NCI-H2196 (cell line): ENCODE measurements at regions not wholly inside any gene's neighbourhood (a gene's known extent, or its start where the extent isn't known, plus 50 kb on each side); places are given as distances from the start of the nearest gene placed in this dataset.
"Not testable (repeated sequence)": the region's sequence is repeated elsewhere in the genome, so short reads cannot be mapped to it uniquely, and the experiment has no call there.

Experiments used
- DNase-seq: peaks from one replicate; lab custom pipeline; 2025; ENCODE audit not compliant: unreplicated experiment; lab: John Stamatoyannopoulos, UW

DNA sequence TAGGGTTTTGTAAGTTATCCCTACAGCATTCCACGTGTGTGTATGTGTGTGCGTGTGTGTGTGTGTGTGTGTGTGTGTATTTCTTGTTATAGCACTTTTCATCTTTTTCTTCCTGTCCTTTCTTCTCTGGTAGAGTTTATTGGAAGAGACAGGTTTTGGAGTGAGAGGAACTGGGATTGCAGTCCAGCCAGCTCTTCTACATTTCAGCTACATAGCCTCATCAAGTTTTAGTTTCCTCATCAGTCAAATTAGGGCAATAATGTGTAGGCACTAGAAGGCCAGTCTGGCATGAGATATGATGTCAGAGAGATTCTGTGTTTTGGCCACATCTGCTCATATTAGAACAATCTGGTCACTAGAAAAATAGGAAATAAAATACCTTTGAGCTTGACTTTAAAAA is 1283.5 kb upstream of the TENM4 start:
- DNase-seq, result no peak

DNA sequence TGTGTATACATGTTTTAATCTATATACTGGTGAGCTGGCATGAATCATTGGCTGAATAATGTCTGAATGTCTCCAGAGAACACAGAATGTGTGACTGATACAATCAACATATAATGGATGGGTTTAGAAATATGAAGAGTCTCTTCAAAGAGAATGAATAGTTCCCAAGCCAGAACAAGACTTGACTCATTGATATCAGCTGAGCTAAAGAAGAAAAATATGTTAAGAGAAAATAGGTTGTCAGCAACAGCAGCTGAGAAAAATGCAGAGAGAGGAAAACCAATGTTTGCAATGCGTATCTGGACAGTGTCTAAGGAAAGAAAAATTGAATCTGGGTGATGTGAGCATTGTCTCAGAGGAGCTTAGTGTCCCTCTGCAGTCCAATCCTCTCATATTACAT is 1281.8 kb upstream of the TENM4 start:
- DNase-seq, result no peak

DNA sequence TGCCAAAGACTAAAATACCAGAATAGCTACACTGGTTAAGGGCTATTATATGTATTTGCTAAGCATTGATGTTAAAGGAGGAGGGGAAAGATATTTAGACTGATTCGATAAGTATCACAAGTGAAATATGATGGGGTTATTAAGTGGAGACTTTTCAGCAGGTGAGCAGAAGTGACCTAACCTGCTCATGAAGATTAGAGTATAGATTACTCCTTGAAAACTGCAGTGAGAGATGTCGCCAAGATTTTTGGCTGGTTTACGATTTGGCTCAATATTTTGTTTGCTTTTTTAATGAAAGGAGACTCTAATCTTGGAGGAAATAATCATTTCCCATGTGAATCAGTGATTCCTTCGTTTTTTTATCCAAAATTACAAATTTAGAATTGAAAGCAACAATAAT is 1279.5 kb upstream of the TENM4 start:
- no peak for DNase-seq

DNA sequence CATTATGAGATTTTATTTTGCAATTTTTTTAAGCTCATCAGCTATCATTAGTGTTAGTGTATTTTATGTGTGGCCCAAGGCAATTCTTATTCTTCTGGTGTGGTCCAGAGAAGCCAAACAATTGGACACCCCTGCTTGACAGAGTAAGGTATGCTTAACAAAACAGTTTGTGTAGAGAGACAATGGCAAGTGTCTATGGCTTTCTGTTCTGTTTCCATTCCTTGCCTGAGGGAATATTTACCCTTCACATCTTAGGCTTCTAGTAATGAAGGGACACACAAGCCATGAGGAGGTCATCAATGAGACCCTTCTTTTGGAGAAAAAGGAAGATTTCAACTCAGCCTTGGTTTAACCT is 1278.4 kb upstream of the TENM4 start:
- no peak for DNase-seq

DNA sequence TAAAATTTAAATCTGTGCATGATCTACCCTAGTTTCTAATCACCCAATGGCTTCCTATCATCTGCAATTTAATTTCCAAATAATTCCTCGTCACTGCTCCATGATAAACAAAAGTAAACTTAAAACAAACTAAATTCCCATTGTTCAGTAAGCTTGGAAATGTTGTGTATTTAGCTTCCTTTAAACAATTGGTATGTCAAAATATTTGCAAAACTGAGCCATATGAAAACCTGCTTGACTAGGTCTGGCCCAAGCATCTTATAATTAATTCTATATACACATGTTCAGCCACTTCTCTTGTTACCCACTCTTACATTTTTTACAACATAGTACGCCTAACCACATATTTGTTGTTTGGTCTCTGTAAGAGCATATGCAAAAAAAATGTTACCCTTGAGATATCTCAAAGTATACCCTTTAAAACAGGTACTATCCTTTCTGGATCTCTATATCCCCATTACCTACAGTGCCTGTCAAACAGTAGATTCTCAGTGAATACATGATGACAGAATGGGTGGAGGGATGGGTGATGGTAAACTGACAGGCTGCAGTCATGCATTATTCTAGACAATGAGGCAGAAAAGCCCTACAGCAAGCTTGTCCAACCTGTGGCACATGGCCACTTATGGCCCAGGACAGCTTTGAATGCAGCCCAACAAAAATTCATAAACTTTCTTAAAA is 1277.9 kb upstream of the TENM4 start:
- no peak for DNase-seq

DNA sequence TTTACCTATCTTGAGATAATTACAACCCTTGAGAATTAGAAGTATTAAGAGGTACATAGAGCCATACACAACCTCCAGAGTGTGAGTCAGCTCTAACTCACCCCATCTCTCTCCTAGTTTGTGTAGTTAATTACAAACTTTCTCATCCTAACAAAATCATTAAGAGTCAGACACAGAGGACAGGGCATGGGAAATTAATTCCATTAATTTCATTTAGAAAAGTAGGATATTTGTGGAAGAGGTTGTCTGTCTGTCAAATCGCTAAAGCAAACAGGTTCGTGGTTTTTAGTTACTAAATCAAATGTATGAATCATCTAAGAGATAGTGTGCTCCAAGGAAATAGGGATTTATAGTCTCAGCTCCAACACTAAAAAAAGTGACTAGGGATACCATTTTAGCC is 1261.4 kb upstream of the TENM4 start:
- DNase-seq, result no peak

DNA sequence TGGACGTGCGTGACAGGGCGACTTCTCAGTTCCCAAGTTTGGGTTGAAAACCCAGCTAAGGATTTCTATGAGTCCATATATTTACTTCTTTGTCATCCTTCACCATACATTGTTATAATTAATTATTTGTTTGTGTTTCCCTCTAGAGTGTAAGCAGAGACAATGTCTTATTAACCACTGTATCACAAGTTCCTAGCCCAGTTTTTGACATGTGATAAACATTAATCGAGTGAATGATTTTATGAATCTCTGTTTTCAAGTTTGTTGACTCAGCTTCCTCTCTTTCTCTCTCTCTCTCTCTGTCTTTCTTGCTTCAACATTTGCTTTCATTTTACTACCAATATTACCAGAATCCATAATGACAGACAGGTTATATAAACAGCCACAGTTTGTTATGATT is 1259.6 kb upstream of the TENM4 start:
- DNase-seq, result no peak

DNA sequence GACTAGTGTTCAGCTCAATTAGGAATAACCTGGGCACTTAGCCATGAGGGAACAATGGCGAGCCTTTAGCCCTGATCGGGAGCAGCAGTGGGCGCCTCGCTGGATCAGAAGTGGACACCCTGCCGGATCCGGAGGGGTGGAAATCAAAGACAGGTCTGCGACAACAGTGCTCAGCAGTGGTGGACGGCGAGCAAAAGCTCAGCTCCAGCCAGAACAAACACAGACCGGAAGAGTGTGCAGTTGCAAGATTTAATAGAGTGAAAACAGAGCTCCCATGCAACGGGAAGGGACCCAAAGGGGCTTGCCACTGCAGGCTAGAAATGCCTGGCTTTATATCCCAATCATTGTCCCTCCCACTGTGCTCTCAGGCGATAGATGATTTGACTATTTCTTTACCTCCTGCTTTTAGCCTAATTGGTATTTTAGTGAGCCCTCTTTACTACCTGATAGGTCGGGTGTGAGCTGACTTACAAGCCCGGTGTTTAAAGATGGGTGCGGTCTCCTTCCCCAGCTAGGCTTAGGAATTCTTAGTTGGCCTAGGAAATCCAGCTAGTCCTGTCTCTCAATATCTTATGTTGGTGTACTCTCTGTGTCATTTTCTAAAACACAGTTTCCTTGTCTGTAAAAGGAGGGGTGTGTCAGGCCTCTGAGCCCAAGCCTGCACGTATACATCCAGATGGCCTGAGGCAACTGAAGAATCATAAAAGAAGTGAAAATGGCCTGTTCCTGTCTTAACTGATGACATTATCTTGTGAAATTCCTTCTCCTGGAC is 1258.8 kb upstream of the TENM4 start:
- not testable (repeated sequence) for DNase-seq

DNA sequence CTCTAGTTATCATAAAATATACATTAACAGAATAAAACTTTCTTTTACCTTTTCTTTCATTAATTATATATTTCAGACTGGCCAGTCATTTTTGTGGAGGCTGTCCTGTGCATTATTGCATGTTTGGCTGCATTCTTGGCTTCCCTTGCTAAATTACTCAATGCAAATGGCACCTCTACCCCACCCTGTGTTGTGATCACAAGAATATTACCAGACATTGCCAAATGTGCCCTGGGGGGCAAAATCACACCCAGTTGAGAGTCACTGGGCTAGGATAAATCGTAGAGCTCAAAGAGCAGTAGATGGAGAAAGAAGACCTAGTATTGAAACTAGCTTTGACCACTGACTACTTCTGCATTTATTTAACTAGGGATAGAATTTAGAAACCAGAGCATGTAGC is 1257.8 kb upstream of the TENM4 start:
- no peak for DNase-seq

DNA sequence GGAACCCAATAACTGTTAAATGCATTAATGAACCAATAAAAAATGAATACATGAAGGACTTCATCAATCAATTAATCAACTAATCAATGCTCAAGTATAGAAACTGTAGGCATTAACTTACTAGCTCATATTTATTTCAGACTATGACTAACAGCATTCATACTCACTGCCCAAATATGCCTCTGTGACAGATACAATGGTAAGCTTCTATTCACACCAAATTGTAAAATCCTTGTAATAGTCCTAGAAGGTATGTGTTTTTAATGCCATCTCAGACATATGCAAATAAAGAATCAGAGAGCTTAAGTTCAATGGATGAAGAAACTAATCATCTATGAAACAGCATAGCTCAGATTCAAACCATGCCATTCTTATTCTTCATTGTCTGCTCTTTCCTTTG is 1253.6 kb upstream of the TENM4 start:
- DNase-seq, result no peak

DNA sequence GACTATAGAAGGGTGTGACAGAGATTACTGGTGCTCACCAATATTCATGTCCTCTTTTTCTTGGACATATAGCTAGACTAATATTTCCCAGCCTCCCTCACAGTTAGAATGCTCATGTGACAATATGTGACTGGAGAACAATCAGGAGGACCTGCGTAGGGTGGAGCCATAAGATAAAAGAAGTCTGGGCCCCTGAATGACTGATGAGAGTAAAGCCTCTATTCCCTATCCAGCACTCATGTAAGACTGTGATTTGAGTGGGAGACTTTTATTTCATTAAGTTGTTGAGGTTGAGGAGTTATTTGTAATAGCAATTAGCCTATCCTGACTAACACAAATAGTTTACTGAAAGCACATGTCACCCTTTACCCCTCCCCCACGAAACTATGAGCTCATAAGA is 1247.1 kb upstream of the TENM4 start:
- no peak for DNase-seq

DNA sequence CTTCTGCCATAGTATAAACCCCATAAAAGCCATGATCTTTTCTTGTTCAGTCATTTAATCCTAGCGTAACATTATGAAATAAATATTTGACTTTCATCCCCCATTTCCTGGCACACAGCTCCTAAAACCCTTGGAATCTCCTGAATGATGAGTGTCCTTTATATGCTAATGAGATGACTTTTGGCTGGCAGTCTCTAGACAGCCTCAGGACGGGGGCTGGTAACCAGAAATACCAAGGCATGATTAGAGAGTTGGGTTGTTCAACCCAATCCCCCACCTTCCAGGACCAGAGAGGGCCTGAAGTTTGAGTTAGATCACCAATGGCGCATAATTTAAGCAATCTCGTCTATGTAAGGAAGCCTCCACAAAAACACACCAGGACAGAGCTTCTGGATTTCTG is 1246.1 kb upstream of the TENM4 start:
- no peak for DNase-seq

DNA sequence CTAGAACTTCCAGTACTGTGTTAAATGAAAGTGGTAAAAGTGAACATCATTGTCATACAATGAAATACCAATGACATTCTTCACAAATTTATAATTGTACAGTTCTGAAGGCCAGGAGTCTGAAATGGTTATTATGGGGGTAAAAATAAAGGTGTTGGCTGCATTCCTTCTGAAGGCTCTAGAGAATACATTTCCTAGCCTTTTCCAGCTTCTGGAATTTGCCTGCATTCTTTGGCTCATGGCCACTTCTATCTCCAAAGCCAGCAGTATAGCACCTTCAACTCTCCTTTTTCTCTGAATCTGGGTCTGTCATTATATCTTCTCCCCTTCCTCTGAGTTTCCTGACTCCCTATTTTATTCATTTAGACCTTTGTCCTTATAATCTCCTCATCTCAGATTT is 1232.7 kb upstream of the TENM4 start:
- no peak for DNase-seq

DNA sequence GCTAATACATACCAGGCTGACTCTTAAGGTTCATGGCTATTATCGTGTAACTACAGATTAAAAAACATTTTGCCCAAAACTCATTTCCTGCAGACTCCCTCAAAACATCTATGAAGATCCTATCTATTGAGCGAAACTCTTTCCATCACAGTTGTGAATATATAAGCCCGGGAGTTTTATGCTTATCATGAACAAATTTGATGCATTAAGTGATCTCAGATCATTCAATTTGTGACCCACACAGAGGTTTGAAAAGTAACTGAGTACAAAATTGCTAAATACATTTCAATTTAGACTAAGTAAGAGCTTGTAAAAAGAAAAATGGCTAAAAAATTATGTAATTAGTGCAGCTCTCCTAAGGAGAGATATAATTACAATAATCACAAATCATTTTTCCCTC is 1228.8 kb upstream of the TENM4 start:
- DNase-seq, result no peak

DNA sequence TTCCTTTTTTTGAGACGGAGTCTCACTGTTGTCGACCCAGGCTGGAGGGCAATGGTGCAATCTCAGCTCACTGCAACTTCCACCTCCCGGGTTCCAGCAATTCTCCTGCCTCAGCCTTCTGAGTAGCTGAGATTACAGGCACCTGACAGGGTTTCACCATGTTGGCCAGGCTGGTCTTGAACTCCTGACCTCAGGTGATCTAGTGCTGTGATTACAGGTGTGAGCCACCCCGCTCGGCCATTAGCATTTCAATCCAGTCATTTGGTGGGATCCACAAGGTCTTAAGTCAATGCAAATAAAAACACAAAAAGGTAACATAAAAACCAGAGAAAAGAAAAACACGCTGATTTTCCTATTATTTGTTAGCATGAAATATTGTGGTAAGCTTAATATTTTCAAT is 1227.2 kb upstream of the TENM4 start:
- no peak for DNase-seq

DNA sequence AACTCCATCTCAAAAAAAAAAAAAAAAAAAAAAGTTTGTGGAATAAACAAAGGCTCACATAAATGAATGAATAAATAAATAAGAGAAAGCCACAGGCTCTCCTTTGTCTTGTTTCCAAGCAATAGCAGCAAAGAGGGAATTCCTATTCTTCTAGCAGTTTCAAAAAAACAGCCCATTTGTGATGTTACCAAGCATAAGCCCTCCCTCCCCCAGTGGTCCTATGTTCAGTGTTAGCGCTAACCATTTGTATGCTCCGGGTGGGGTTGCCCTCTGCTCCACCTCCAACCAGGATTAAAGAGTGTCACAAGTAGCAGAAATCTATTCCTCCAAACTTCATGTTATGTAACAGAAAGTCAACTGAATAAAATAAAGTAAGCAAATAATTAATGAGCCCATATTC is 1215.0 kb upstream of the TENM4 start:
- no peak for DNase-seq

DNA sequence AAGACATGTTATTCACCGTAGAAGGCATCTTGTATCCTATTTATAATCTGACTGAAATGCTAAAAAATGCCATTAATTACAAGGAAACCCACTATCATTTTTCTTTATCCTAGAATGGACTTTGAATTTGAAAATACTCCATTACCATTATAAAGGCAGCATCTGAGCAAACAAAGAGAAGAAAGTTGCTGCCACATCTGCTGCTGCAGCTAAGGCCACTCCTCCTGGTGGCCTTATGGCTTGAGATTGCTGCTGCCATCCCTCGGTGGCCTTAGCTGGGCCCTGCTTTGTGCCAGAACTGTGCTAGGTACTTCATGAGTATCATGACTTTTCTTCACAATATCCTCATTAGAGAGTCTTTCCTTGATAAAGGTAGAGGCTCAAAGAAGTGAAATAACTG is 1210.1 kb upstream of the TENM4 start:
- DNase-seq, result no peak

DNA sequence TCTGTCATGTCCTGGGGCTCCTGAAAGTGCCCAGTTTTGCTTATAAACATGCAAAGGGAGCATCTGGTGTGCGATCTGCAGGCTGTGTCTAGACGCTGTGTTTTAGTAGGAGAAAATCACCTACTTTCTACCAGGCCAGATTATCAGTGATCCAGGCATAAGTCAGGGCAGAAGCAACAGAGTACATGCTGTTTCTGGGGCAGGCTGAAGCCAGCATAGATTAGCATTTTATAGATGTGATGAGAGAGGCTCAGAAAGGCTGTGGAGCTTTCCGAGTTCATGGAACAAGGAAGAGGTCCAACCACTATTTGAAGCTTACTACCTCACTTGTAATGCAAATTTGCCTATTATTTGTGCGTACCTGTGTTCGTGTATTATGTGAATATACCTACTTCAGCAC is 1208.4 kb upstream of the TENM4 start:
- no peak for DNase-seq

DNA sequence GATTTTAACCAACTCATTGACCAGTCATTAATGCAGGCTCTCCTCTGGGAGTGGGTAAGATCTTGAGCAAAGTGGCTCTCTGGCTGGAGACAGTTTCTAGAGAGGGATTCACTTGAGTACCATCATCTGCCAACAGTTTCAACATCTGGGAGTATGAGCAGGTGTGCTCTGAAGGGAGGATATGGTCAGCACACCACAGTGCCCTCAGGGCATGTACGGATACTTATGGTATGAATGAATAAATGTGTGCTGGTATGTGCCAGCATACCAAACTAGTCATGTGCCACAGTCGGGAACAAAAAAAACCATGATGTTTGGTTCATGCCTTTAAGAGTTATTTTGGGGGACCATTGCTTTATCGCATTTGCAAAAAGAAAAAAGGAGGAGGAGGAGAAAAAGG is 1197.5 kb upstream of the TENM4 start:
- no peak for DNase-seq

DNA sequence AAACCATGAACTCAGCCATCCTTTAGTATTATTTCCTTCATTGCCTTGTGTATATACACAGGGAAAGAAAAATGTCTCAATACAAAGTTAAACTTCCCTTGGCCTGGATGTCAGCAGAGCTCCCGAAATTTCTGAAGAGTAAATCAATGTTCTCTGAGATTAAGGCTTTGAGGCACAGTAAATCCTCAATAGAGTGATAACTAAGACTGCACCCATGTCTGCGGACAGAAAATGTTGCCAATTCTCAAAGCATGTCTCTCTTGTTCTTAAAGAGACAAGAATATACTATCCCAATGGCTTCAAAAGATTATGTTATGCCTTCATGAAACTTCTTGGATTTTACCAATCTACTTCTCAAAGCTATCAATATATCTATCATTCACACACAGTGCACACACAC is 1196.7 kb upstream of the TENM4 start:
- no peak for DNase-seq

DNA sequence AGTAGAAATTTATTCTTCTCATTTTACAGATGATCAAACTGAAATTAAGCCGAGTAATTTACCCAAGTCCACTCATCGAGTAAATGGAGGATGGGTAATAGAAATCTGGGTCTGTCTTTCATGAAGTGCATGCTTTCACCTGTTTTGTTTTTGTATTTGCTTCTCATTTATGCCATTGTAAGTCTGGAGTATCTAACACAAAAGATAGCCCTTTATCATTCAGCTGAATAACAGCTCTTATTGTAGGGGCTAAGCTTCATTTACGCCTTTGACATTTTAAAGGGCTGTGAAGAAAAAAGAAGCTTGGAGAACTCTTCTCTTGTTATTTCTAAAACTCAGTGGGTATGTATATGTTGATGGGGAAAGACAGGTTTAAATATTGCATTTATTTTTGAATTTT is 1196.2 kb upstream of the TENM4 start:
- no peak for DNase-seq

DNA sequence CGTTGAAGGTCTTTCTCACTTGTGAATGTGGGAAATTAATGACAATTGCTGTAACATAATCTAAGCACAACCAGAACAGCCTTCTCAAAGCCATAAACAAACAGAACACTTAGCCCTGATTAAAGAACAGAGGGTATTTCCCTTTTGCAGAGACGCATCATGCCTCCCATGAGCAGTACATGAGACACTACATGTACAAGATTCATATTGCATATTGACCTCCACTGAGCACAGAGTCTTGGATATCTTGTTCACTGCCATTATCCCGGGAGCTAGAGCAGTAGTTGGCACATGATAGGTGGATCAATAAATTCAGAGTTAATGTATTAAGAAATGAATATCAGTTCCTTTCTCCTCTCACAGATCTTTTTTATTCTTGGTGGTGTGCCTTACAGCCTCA is 1194.3 kb upstream of the TENM4 start:
- no peak for DNase-seq

DNA sequence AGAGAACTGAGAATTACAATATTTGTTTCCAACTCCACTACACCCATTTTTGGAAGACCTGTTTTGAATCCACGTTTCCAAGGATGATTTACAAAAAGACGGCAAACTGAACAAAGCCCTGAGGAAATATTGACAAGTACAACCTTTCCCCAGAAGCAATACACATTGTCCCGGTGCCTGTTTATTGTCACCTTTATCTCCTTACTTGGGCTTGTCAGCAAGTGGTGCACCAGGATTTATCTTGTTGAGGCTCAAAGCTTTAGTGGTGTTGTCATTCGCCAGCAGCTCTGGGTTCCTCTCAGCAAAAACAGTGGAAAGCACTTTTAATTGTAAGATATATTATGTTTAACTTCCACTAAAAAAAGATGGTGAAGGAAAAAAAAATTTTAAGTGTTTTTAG is 1191.9 kb upstream of the TENM4 start:
- DNase-seq, result no peak
